HG02840 (cell line): ENCODE measurements at regions not wholly inside any gene's neighbourhood (a gene's known extent, or its start where the extent isn't known, plus 50 kb on each side); places are given as distances from the start of the nearest gene placed in this dataset.

Source experiments
- ATAC-seq: cut with Tn5 transposase; IDR thresholded peaks from one replicate; pipeline ENCODE4 v1.9.1; 2021; ENCODE audit warnings: mild to moderate bottlenecking, moderate library complexity, moderate number of reproducible peaks; ENCODE audit not compliant: unreplicated experiment, low FRiP score

- ATAC-seq = no peak
Measured at GRCh38 chr5:31049936-31050704, 143.4 kb upstream of the CDH6 start.

GRCh38 chr5:31049461-31049860 lies 144.0 kb upstream of the CDH6 start:
- ATAC-seq = no peak

GRCh38 chr5:31048282-31049270 lies 144.9 kb upstream of the CDH6 start:
- ATAC-seq = no peak

GRCh38 chr5:31047621-31048020 lies 145.9 kb upstream of the CDH6 start:
- ATAC-seq = no peak

GRCh38 chr5:31047007-31047406 lies 146.5 kb upstream of the CDH6 start:
- ATAC-seq = no peak

- ATAC-seq = no peak
Measured at GRCh38 chr5:31036411-31036810, 157.1 kb upstream of the CDH6 start.

GRCh38 chr5:31033295-31033694 lies 160.2 kb upstream of the CDH6 start:
- no peak for ATAC-seq

- no peak for ATAC-seq
Measured at GRCh38 chr5:31029925-31030324, 163.6 kb upstream of the CDH6 start.

GRCh38 chr5:31027721-31028120 lies 165.8 kb upstream of the CDH6 start:
- ATAC-seq = no peak

- no peak for ATAC-seq
Measured at GRCh38 chr5:31023105-31023504, 170.4 kb upstream of the CDH6 start.

GRCh38 chr5:31021181-31021624 lies 172.3 kb upstream of the CDH6 start:
- no peak for ATAC-seq

GRCh38 chr5:31008231-31008630 lies 185.3 kb upstream of the CDH6 start:
- no peak for ATAC-seq

GRCh38 chr5:31007672-31008071 lies 185.8 kb upstream of the CDH6 start:
- no peak for ATAC-seq

GRCh38 chr5:31000287-31000686 lies 193.2 kb upstream of the CDH6 start:
- no peak for ATAC-seq

- no peak for ATAC-seq
Measured at GRCh38 chr5:30997681-30998080, 195.8 kb upstream of the CDH6 start.

- ATAC-seq = no peak
Measured at GRCh38 chr5:30994902-30995301, 198.6 kb upstream of the CDH6 start.

- ATAC-seq = no peak
Measured at GRCh38 chr5:30994176-30994575, 199.3 kb upstream of the CDH6 start.

GRCh38 chr5:30991462-30991861 lies 202.0 kb upstream of the CDH6 start:
- ATAC-seq = no peak

GRCh38 chr5:30981576-30981975 lies 211.9 kb upstream of the CDH6 start:
- ATAC-seq = no peak

- no peak for ATAC-seq
Measured at GRCh38 chr5:30968971-30969370, 224.5 kb upstream of the CDH6 start.

- no peak for ATAC-seq
Measured at GRCh38 chr5:30960036-30960435, 233.4 kb upstream of the CDH6 start.
